ENCODE measurements at regions not wholly inside any gene's neighbourhood (a gene's known extent, or its start where the extent isn't known, plus 50 kb on each side); places are given as distances from the start of the nearest gene placed in this dataset.
A peak's percentile ranks its signal among the peaks of the same experiment; 100 is the strongest.
"Not testable (repeated sequence)": the region's sequence is repeated elsewhere in the genome, so short reads cannot be mapped to it uniquely, and the experiment has no call there.

DNA sequence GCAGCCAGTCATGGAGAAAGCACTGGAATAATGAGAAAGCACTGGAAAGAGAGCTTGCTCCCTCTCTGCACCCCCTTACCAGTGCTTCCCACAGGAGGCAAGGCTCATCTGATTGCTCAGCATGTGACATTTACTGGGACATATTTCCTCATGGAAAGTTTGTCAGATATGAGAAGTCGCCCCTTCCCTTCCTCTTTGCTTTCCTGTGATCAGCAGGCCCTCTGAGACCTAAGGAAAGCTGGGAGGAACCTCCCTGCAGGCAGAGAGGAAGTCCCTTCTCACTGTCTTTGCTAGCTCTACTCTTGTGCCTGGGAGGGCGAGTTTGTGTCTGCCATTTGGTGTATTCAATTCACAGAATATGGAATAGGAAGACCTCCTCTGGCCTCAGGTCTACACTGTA is 283.8 kb downstream of the ALDH8A1 start:
- no peak for DNase-seq

- no peak for DNase-seq
Measured at GRCh38 chr6:134665029-134665723, 284.7 kb downstream of the ALDH8A1 start.

DNA sequence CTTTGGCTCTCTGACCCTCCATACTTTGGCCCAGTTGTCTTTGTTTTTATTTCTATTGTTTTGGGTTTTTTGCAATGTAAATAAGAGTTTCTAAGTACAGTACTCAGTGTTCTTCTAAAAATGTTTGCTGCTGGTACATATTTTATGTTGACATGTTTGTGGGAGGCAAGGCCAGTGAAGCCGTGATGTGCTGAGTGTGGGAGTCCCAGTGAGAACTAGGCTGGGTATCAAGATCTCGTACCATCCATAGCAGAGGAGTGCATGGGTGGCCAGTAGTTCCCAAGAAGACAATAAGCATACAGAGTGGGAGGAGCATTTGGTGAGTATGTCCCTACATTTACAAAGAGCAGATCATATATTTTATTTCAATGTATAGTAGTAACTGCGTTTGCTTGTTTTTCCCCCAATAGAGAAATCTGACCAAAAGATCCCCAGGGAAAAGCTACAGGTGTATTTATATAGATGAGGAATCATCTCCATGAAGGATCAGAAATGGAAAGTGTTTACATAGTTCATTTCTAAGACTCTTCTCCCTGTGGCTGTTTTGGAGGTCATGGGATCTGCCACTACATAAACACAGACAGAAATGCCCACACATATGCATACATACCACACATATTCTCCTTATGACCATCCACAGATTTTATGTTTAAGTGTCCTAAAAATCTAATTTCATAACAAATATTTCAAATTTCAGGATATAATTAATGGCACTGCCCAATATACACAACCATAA is 285.9 kb downstream of the ALDH8A1 start:
- DNase-seq, result no peak

GRCh38 chr6:134663356-134663755 is 286.5 kb downstream of the ALDH8A1 start:
- DNase-seq, result no peak

GRCh38 chr6:134662077-134662700 is 287.7 kb downstream of the ALDH8A1 start:
- DNase-seq, result no peak

DNA sequence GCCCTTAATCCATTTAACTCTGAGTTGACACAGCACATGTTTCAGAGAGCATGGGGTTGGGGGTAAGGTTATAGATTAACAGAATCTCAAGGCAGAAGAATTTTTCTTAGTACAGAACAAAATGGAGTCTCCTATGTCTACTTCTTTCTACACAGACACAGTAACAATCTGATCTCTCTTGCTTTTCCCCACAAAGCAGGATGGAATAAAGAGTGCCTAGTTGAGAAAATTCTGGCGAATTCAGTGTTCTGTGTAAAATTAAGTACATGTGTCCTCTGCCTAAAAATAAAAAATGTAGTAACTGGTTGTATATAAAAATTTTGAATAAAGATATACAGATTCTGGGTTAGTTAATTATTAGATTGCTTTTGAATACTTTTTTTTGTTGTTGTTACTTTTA is 290.0 kb downstream of the ALDH8A1 start:
- not testable (repeated sequence) for DNase-seq

GRCh38 chr6:134658596-134658995 is 291.3 kb downstream of the ALDH8A1 start:
- DNase-seq, result no peak

DNA sequence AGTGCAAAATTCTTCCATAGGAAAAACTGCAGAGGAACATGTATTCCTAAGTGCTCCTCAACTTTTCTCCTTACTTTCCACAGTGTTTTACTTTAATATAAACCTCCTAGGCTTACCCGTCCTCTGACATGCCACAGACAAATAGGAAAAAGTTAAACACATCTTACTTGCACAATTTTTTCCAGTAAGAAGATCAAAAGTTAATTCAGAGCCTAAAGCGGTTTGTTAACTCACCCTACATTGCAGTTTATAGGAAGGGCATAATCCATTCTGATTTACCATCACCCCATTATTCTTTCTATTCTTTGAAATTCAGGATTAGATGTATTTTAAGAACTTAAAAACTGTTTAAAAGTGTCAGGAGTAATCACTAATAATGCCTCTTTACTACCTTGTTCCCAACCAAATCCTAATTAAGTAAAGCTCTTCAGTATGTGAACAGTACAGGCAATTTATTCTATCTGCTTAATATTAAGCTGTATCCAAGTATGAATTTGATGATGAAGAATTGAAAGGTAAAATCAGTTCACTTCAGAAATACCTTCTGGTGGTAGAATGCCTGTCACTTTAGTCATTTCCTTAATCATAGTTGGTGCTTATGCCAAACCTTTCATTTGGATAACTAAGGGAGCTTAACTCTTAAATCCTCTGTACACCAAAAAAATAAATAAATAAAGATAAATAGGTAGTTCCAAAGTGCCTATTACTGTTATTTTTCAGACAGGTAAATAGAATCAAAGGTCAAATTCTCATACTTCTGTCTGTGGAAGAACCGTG is 292.0 kb downstream of the ALDH8A1 start:
- DNase-seq, result no peak

- DNase-seq, result no peak
Measured at GRCh38 chr6:134657343-134657742, 292.6 kb downstream of the ALDH8A1 start.

- no peak for DNase-seq
Measured at GRCh38 chr6:134654751-134655150, 295.1 kb downstream of the ALDH8A1 start.

- DNase-seq, result no peak
Measured at GRCh38 chr6:134651519-134651918, 298.4 kb downstream of the ALDH8A1 start.

DNA sequence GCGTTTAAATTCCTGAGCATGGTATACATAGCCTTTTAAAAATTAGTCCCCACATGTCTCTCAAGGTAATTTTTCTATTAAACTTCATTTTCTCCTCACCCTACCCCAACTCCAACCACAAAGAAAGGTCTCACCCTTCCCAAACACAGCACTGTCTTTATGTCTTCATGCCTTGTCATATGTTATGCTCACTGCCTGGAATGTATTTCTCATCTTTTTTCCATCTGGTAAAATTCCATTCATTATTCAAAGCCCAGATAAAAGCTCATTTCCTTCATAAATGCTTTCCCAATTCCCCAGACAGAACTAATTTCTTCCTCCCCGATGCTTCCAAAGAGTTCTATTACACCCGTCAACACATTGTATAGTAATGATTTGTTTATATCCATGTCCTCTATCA is 302.0 kb downstream of the ALDH8A1 start:
- no peak for DNase-seq

GRCh38 chr6:134642819-134643218 is 307.1 kb downstream of the ALDH8A1 start:
- DNase-seq, result no peak

GRCh38 chr6:134642279-134642678 is 307.6 kb downstream of the ALDH8A1 start:
- DNase-seq, result no peak

- DNase-seq, result peak; percentile 3
Measured at GRCh38 chr6:134640975-134641429, 308.9 kb downstream of the ALDH8A1 start.

DNA sequence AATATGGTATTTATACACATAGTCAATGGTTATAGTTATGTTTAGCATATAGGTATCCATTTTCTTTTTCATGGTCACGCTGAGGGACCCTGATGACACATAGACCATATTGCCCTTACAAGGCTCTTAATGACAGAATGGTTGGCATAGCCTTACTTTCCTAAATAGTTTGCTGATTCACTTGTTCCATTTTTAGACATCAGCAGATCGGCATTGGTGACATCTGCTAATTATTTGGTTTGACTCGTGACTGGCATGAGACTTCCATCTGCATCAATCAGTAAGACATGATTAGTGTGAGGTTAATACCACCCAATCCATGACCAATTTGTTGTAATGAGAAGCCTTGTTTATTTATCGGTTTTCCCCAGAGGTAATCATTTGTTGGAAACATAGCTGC is 309.7 kb downstream of the ALDH8A1 start:
- DNase-seq, result no peak

GRCh38 chr6:134637847-134638437 is 312.0 kb downstream of the ALDH8A1 start:
- DNase-seq, result no peak

- no peak for DNase-seq
Measured at GRCh38 chr6:134637282-134637681, 312.6 kb downstream of the ALDH8A1 start.

GRCh38 chr6:134636186-134636799 is 313.6 kb downstream of the ALDH8A1 start:
- DNase-seq, result no peak

GRCh38 chr6:134634966-134635365 is 314.9 kb downstream of the ALDH8A1 start:
- DNase-seq, result no peak

- DNase-seq, result no peak
Measured at GRCh38 chr6:134634466-134634865, 315.4 kb downstream of the ALDH8A1 start.
